ENCODE measurements at regions not wholly inside any gene's neighbourhood (a gene's known extent, or its start where the extent isn't known, plus 50 kb on each side); places are given as distances from the start of the nearest gene placed in this dataset.

GRCh38 chr1:81225789-81226602 lies 574.7 kb upstream of the ADGRL2 start:
- no peak for DNase-seq (ENCODE audit: low spot score)
- Histone ChIP-seq H3K27ac (ENCODE audit: low read depth in 1 of 2, low read length in 2 of 2) (no peak overlapping the region), H3K4me3 (ENCODE audit: low read depth in 1 of 3, low read length in 3 of 3) (no peak overlapping the region), H3K4me1 (ENCODE audit: control insufficient read depth in 4 of 4, insufficient read depth in 4 of 4, low read length in 3 of 4) (no peaks in the 10 kb centered on the region), H3K27me3 (ENCODE audit: control insufficient read depth in 4 of 4, insufficient read depth in 4 of 4, low read length in 3 of 4) (no peaks in the 10 kb centered on the region), H3K9me3 (ENCODE audit: control insufficient read depth in 4 of 4, low read length in 3 of 4) (no peaks in the 10 kb centered on the region), H3K9ac (ENCODE audit: low read depth in 1 of 2, low read length in 2 of 2) (no peak overlapping the region), H3K36me3 (ENCODE audit: control insufficient read depth in 4 of 4, insufficient read depth in 3 of 4, low read depth in 1 of 4, low read length in 3 of 4) (no peaks in the 10 kb centered on the region)
- 87% methylated on average over 7 of the region's 7 CpGs for WGBS
- no peak for TF ChIP-seq NR2F2 (IDR thresholded peaks at IDR 0.05)
- TF ChIP-seq JUND (IDR thresholded peaks at IDR 0.05) = no peak
- TF ChIP-seq, protein P1, sequence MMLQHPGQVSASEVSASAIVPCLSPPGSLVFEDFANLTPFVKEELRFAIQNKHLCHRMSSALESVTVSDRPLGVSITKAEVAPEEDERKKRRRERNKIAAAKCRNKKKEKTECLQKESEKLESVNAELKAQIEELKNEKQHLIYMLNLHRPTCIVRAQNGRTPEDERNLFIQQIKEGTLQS (IDR thresholded peaks at IDR 0.05) = no peak
- no peak for TF ChIP-seq FOXA2 (IDR thresholded peaks at IDR 0.05)
- TF ChIP-seq SP1 (IDR thresholded peaks at IDR 0.05) = no peak
- no peak for TF ChIP-seq YY1 (IDR thresholded peaks at IDR 0.05)
- no peak for TF ChIP-seq ZBTB33 (IDR thresholded peaks at IDR 0.05)
- no peak for TF ChIP-seq GABPA (IDR thresholded peaks at IDR 0.05 in 1 of 2, conservative IDR thresholded peaks at IDR 0.05 in 1 of 2)
- TF ChIP-seq HNF4A (conservative IDR thresholded peaks at IDR 0.05) = no peak
- TF ChIP-seq, protein P2, sequence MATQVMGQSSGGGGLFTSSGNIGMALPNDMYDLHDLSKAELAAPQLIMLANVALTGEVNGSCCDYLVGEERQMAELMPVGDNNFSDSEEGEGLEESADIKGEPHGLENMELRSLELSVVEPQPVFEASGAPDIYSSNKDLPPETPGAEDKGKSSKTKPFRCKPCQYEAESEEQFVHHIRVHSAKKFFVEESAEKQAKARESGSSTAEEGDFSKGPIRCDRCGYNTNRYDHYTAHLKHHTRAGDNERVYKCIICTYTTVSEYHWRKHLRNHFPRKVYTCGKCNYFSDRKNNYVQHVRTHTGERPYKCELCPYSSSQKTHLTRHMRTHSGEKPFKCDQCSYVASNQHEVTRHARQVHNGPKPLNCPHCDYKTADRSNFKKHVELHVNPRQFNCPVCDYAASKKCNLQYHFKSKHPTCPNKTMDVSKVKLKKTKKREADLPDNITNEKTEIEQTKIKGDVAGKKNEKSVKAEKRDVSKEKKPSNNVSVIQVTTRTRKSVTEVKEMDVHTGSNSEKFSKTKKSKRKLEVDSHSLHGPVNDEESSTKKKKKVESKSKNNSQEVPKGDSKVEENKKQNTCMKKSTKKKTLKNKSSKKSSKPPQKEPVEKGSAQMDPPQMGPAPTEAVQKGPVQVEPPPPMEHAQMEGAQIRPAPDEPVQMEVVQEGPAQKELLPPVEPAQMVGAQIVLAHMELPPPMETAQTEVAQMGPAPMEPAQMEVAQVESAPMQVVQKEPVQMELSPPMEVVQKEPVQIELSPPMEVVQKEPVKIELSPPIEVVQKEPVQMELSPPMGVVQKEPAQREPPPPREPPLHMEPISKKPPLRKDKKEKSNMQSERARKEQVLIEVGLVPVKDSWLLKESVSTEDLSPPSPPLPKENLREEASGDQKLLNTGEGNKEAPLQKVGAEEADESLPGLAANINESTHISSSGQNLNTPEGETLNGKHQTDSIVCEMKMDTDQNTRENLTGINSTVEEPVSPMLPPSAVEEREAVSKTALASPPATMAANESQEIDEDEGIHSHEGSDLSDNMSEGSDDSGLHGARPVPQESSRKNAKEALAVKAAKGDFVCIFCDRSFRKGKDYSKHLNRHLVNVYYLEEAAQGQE (IDR thresholded peaks at IDR 0.05) = no peak
- TF ChIP-seq, protein P3, sequence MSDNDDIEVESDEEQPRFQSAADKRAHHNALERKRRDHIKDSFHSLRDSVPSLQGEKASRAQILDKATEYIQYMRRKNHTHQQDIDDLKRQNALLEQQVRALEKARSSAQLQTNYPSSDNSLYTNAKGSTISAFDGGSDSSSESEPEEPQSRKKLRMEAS (IDR thresholded peaks at IDR 0.05) = no peak
- no peak for TF ChIP-seq FOXA1 (IDR thresholded peaks at IDR 0.05)
- no peak for TF ChIP-seq HNF4G (IDR thresholded peaks at IDR 0.05)
- TF ChIP-seq TAF1 (conservative IDR thresholded peaks at IDR 0.05) = no peak
- no peak for TF ChIP-seq RAD21 (IDR thresholded peaks at IDR 0.05)
- TF ChIP-seq, protein P4, sequence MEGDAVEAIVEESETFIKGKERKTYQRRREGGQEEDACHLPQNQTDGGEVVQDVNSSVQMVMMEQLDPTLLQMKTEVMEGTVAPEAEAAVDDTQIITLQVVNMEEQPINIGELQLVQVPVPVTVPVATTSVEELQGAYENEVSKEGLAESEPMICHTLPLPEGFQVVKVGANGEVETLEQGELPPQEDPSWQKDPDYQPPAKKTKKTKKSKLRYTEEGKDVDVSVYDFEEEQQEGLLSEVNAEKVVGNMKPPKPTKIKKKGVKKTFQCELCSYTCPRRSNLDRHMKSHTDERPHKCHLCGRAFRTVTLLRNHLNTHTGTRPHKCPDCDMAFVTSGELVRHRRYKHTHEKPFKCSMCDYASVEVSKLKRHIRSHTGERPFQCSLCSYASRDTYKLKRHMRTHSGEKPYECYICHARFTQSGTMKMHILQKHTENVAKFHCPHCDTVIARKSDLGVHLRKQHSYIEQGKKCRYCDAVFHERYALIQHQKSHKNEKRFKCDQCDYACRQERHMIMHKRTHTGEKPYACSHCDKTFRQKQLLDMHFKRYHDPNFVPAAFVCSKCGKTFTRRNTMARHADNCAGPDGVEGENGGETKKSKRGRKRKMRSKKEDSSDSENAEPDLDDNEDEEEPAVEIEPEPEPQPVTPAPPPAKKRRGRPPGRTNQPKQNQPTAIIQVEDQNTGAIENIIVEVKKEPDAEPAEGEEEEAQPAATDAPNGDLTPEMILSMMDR (IDR thresholded peaks at IDR 0.05; ENCODE audit: low read depth, low read length, missing input control) = no peak
- TF ChIP-seq EGR1 (IDR thresholded peaks at IDR 0.05; ENCODE audit: low read depth in 2 of 2) = no peak

Data from liver (tissue), 8 donors.